ENCODE measurements at regions not wholly inside any gene's neighbourhood (a gene's known extent, or its start where the extent isn't known, plus 50 kb on each side); places are given as distances from the start of the nearest gene placed in this dataset.

GRCh38 chr3:159882790-159883779 is 105.5 kb upstream of the IL12A start:
- TF ChIP-seq EP300 (conservative IDR thresholded peaks at IDR 0.05; ENCODE audit: poor library complexity, severe bottlenecking) (no peak), CTCF (IDR thresholded peaks at IDR 0.05; ENCODE audit: poor library complexity, severe bottlenecking) (no peak), REST (IDR thresholded peaks at IDR 0.05; ENCODE audit: borderline replicate concordance) (no peak), POLR2AphosphoS5 (IDR thresholded peaks at IDR 0.05) (no peak), TAF1 (IDR thresholded peaks at IDR 0.05; ENCODE audit: low read depth) (no peak), EZH2 (IDR thresholded peaks at IDR 0.05; ENCODE audit: borderline replicate concordance, insufficient read depth, low read length, poor library complexity, severe bottlenecking) (no peak), RAD21 (conservative IDR thresholded peaks at IDR 0.05) (no peak)

Measured in neural cell (in vitro differentiated cells).